Glutamatergic neuron (in vitro differentiated cells): ENCODE measurements at regions not wholly inside any gene's neighbourhood (a gene's known extent, or its start where the extent isn't known, plus 50 kb on each side); places are given as distances from the start of the nearest gene placed in this dataset.

ENCODE experiments used
- DNase-seq: peaks from one replicate; pipeline ENCODE4 v3.0.0; 2022
- H3K27ac Mint-ChIP-seq: one replicate; pipeline ENCODE4 v1.8.0; 2020; ENCODE audit warnings: mild to moderate bottlenecking, mixed read lengths, inconsistent platforms; ENCODE audit not compliant: unreplicated experiment
- H3K27me3 Mint-ChIP-seq: one replicate; pipeline ENCODE4 v1.8.0; 2020; ENCODE audit warnings: mild to moderate bottlenecking, moderate library complexity, mixed read lengths, inconsistent platforms; ENCODE audit not compliant: unreplicated experiment
- H3K36me3 Mint-ChIP-seq: one replicate; pipeline ENCODE4 v1.8.0; 2020; ENCODE audit warnings: mild to moderate bottlenecking, mixed read lengths, inconsistent platforms; ENCODE audit not compliant: unreplicated experiment
- H3K4me1 Mint-ChIP-seq: one replicate; pipeline ENCODE4 v1.8.0; 2020; ENCODE audit warnings: mild to moderate bottlenecking, low read depth, mixed read lengths, inconsistent platforms; ENCODE audit not compliant: unreplicated experiment
- H3K4me3 Mint-ChIP-seq: one replicate; pipeline ENCODE4 v1.8.0; 2020; ENCODE audit warnings: mild to moderate bottlenecking, mixed read lengths, inconsistent platforms; ENCODE audit not compliant: unreplicated experiment
- H3K9me3 Mint-ChIP-seq: one replicate; pipeline ENCODE4 v1.8.0; 2020; ENCODE audit warnings: mild to moderate bottlenecking, moderate library complexity, mixed read lengths, inconsistent platforms; ENCODE audit not compliant: unreplicated experiment
- CTCF ChIP-seq: fragments of 200-600 bp; sonication (generic); IDR thresholded peaks from one replicate; pipeline ENCODE4 v1.5.0; 2021; ENCODE audit not compliant: partially characterized antibody, unreplicated experiment

- no peak overlapping the region for H3K4me3 Mint-ChIP-seq
- no peak overlapping the region for H3K27ac Mint-ChIP-seq
- no peak for TF ChIP-seq CTCF
- H3K4me1 Mint-ChIP-seq, result no peaks in the 10 kb centered on the region
- no peaks in the 10 kb centered on the region for H3K27me3 Mint-ChIP-seq
- peaks cover 9% of the 10 kb centered on the region for H3K36me3 Mint-ChIP-seq
- no peak for DNase-seq
- peaks cover 1% of the 10 kb centered on the region for H3K9me3 Mint-ChIP-seq
These were observed 518.8 kb upstream of the MEX3C start for GRCh38 chr18:51716277-51716676.

GRCh38 chr18:51721388-51721787 lies 523.9 kb upstream of the MEX3C start:
- DNase-seq, result no peak
- Mint-ChIP-seq H3K9me3 (no peaks in the 10 kb centered on the region), H3K36me3 (no peaks in the 10 kb centered on the region), H3K4me1 (peaks cover under 1% of the 10 kb centered on the region), H3K4me3 (no peak overlapping the region), H3K27ac (no peak overlapping the region), H3K27me3 (no peaks in the 10 kb centered on the region)
- no peak for TF ChIP-seq CTCF

GRCh38 chr18:51721996-51722395 lies 524.5 kb upstream of the MEX3C start:
- H3K27ac Mint-ChIP-seq, result no peak overlapping the region
- no peak for TF ChIP-seq CTCF
- H3K27me3 Mint-ChIP-seq, result no peaks in the 10 kb centered on the region
- peaks cover 7% of the 10 kb centered on the region for H3K4me1 Mint-ChIP-seq
- H3K4me3 Mint-ChIP-seq, result no peak overlapping the region
- no peak for DNase-seq
- no peaks in the 10 kb centered on the region for H3K36me3 Mint-ChIP-seq
- no peaks in the 10 kb centered on the region for H3K9me3 Mint-ChIP-seq

- no peak for DNase-seq
- Mint-ChIP-seq H3K27ac (no peak overlapping the region), H3K27me3 (peaks cover 2% of the 10 kb centered on the region), H3K4me3 (no peak overlapping the region), H3K9me3 (no peaks in the 10 kb centered on the region), H3K4me1 (peaks cover 11% of the 10 kb centered on the region), H3K36me3 (no peaks in the 10 kb centered on the region)
- TF ChIP-seq CTCF, result no peak
These were observed 527.6 kb upstream of the MEX3C start for GRCh38 chr18:51724790-51725721.

- no peak for DNase-seq
- peaks cover 4% of the 10 kb centered on the region for H3K27me3 Mint-ChIP-seq
These were observed 529.1 kb upstream of the MEX3C start for GRCh38 chr18:51726614-51727013.

More at GRCh38 chr18:51726614-51727013, 529.1 kb upstream of the MEX3C start:
- peaks cover 13% of the 10 kb centered on the region for H3K4me1 Mint-ChIP-seq
- no peak overlapping the region for H3K4me3 Mint-ChIP-seq
- no peak overlapping the region for H3K27ac Mint-ChIP-seq
- no peaks in the 10 kb centered on the region for H3K9me3 Mint-ChIP-seq
- no peak for TF ChIP-seq CTCF
- no peaks in the 10 kb centered on the region for H3K36me3 Mint-ChIP-seq
